GM12892 (cell line): ENCODE measurements at regions not wholly inside any gene's neighbourhood (a gene's known extent, or its start where the extent isn't known, plus 50 kb on each side); places are given as distances from the start of the nearest gene placed in this dataset.

ENCODE experiments used
- POLR2A ChIP-seq: IDR thresholded peaks from 2 replicates; pipeline ENCODE4 v1.6.1; 2011; ENCODE audit warnings: low read depth, low read length, control low read depth
- POLR2AphosphoS5 ChIP-seq: IDR thresholded peaks from 2 replicates; pipeline ENCODE4 v1.6.1; 2011; ENCODE audit warnings: low read depth, low read length, control low read depth
- TAF1 ChIP-seq: IDR thresholded peaks from 2 replicates; pipeline ENCODE4 v1.6.1; 2011; ENCODE audit warnings: low read depth, mild to moderate bottlenecking, control low read depth, low read length, borderline replicate concordance

GRCh38 chr1:232335741-232336293, 294.1 kb downstream of the SIPA1L2 start:
- no peak for TF ChIP-seq POLR2A
- no peak for TF ChIP-seq POLR2AphosphoS5
- TF ChIP-seq TAF1: no peak
